ENCODE measurements at regions not wholly inside any gene's neighbourhood (a gene's known extent, or its start where the extent isn't known, plus 50 kb on each side); places are given as distances from the start of the nearest gene placed in this dataset.

DNA sequence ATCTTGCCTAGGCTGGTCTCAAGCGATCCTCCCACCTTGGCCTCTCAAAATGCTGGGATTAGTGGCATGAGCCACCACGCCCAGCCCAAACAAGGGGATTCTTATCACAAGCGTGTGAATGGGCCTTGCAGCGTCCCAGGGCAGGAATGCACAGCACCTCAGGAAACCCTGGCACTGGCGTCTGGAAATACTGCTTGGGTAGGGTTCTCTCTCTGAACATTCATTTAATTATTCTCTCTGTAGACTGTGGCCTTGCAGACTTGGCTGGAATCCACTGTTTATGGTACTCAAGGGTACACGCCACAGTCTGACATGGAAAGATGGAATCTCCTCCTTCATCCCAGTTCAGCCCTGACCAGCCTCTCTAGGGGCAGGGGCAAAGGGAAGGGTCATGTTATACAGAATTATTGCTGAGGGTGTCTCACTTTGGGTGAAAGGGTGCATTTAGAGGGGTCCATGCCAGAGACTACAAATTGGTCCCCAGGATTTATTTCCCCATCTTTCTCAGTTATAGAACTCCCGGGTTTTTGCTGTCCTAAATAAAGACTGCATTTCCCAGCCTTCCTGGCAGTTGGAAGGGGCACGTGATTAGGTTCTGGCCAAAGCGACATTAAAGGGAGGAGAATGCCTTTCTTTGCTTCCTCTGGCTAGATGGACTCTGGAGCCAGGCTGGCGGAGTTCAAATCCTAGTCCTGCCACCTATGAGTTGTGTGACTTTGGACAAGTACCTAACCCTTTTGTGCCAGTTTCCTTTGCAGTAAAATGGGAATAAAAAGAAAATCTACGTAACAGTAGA, 147.2 kb upstream of the HAAO start:
- no peak for TF ChIP-seq CTCF (conservative IDR thresholded peaks at IDR 0.05; ENCODE audit: low read depth, low read length)
- TF ChIP-seq EZH2 (IDR thresholded peaks at IDR 0.05; ENCODE audit: borderline replicate concordance, low read depth, low read length, poor library complexity, severe bottlenecking): no peak
